AG09309 (cell line): ENCODE measurements at regions not wholly inside any gene's neighbourhood (a gene's known extent, or its start where the extent isn't known, plus 50 kb on each side); places are given as distances from the start of the nearest gene placed in this dataset.

Experiments used
- DNase-seq: peaks from one replicate; pipeline ENCODE4 v3.0.0-alpha.2; 2010; ENCODE audit warnings: low read depth
- H3K4me3 ChIP-seq: 2 replicates; pipeline ENCODE4 v1.5.1; 2011; ENCODE audit warnings: mild to moderate bottlenecking, low read depth, low read length, moderate library complexity; ENCODE audit not compliant: control insufficient read depth
- CTCF ChIP-seq: IDR thresholded peaks from 2 replicates; pipeline ENCODE4 v1.5.1; 2011; ENCODE audit warnings: mild to moderate bottlenecking, low read depth, low read length, inconsistent platforms; ENCODE audit not compliant: insufficient read depth, control insufficient read depth; ENCODE audit errors: missing control alignments

DNA sequence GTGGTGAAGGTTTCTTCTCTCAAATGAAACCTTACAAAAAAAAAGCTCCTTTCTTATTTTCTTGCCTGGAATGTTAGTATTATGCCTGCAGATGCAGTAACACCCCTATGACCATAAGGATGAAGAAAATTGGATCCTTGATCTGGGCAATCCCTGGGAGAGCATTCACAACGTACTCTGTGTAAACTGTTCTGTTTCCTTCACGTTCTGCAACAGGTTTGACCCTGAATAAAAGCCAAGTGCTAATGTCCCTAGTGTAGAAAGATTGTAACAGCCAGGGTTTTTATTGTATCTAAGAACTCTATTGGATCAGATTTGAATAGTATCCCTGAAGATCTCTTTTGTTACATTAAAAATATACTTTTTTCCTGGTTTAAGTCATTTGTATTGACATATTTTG lies 1639.6 kb upstream of the ACO1 start:
- no peak for DNase-seq
- no peak for TF ChIP-seq CTCF
- no peak overlapping the region for H3K4me3 ChIP-seq

- no peak for DNase-seq
- H3K4me3 ChIP-seq: no peak overlapping the region
- TF ChIP-seq CTCF: no peak
Measured at GRCh38 chr9:30746589-30746988, 1637.9 kb upstream of the ACO1 start.

- H3K4me3 ChIP-seq: no peak overlapping the region
- TF ChIP-seq CTCF: no peak
- DNase-seq: no peak
Measured at GRCh38 chr9:30757723-30758122, 1626.7 kb upstream of the ACO1 start.

DNA sequence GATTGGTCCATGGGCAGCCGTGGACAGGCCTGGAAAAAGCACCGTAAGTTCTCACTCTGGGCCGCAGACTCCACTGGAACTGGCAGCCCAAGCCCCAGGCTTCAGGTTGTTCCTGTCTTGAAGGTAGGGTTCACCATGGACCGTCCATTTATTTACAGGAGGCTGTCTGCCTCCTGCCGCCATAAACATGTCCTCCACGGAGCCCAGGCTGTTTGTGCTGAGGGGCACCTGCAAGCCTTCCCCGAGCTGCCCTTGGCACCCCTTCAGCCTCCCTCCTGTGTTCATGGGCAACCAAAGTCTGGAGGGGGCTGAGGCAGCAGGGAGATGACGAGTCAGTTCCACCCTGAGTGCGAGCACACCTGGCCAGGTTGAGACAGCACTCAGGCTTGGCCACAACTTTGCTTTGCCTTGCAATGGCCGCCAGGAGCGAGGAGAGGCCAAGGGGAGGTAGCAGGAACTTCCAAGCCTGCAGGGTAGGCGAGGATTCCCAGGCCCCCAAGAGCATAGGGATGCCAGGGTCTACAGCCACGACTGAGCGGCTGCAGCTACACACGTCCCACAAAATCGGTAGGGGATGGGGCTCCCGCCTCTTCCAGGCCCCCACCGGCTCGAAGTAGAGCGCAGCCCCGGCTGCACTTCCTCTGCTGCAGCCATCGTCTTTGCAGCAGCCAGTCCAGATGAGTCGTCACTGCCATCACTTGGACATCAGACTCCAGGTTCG lies 1625.6 kb upstream of the ACO1 start:
- no peak for DNase-seq
- H3K4me3 ChIP-seq: no peak overlapping the region
- no peak for TF ChIP-seq CTCF

GRCh38 chr9:30765318-30765717 lies 1619.1 kb upstream of the ACO1 start:
- DNase-seq: no peak
- TF ChIP-seq CTCF: no peak
- no peak overlapping the region for H3K4me3 ChIP-seq

DNA sequence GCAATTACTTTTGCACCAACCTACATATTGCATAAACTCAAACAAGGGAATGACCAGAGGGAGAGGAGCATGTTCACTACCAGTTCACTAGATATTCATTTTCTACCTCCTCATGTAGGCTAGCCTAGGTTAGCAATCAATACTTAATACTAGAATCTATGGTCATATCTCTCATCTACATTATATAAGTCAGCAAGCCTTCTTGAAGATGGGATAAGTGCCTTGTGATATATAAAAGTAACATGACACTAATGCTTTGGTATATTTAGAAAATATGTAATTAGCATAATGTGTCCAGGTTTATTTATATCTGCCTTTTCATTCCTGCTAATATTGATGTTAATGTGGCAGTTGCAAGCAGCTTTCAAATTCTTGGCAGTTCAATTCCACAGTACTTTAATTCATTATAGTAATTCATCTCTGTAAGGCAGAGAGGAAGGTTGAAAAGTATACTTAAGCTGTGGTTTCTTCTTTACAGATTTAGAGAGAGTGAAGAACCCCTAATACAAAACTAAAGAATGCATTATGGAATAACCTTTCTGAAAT lies 1613.2 kb upstream of the ACO1 start:
- H3K4me3 ChIP-seq: no peak overlapping the region
- no peak for DNase-seq
- TF ChIP-seq CTCF: no peak

DNA sequence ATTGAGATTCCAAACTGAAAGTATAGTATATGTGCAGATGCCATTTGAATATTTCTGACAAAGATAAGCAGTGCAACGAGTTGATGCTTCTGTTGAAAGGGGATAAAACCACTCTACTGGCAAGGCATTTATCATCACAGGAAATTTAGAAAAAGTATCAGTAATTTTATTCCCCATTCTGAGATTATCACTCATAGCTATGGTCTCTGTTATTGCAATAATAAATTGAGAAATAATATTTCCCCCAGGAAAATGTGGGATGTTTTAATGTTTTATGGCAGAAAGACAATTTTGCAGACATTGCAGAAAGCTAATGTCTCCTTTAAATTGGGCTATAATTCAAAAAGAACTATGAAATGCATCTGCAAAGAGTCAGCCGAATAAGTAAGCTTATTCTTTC lies 1612.7 kb upstream of the ACO1 start:
- DNase-seq: no peak
- TF ChIP-seq CTCF: no peak

More for the DNA sequence above, 1612.7 kb upstream of the ACO1 start:
- H3K4me3 ChIP-seq: no peak overlapping the region
